ENCODE measurements at regions not wholly inside any gene's neighbourhood (a gene's known extent, or its start where the extent isn't known, plus 50 kb on each side); places are given as distances from the start of the nearest gene placed in this dataset.
A peak's percentile ranks its signal among the peaks of the same experiment; 100 is the strongest.

GRCh38 chr14:96682401-96682800 lies 114.8 kb upstream of the VRK1 start:
- TF ChIP-seq MAX (IDR thresholded peaks at IDR 0.05; ENCODE audit: low read depth, low read length) (no peak), CTCF (IDR thresholded peaks at IDR 0.05; ENCODE audit: low read depth, low read length) (no peak), POLR2A (IDR thresholded peaks at IDR 0.05; ENCODE audit: extremely low read depth, insufficient read length) (no peak), MYC (IDR thresholded peaks at IDR 0.05; ENCODE audit: low read depth, low read length) (no peak)
- no peak overlapping the region for H3K4me3 ChIP-seq (ENCODE audit: low read depth, low read length)
- DNase-seq (ENCODE audit: low read depth), result no peak

- DNase-seq (ENCODE audit: low read depth), result no peak
- TF ChIP-seq POLR2A (IDR thresholded peaks at IDR 0.05; ENCODE audit: extremely low read depth, insufficient read length) (no peak), MYC (IDR thresholded peaks at IDR 0.05; ENCODE audit: low read depth, low read length) (no peak), MAX (IDR thresholded peaks at IDR 0.05; ENCODE audit: low read depth, low read length) (no peak), CTCF (IDR thresholded peaks at IDR 0.05; ENCODE audit: low read depth, low read length) (no peak)
- H3K4me3 ChIP-seq (ENCODE audit: low read depth, low read length), result no peak overlapping the region
Measured at GRCh38 chr14:96683562-96684289, 113.5 kb upstream of the VRK1 start.

GRCh38 chr14:96686126-96686525 lies 111.1 kb upstream of the VRK1 start:
- no peak overlapping the region for H3K4me3 ChIP-seq (ENCODE audit: low read depth, low read length)
- no peak for DNase-seq (ENCODE audit: low read depth)
- TF ChIP-seq MAX (IDR thresholded peaks at IDR 0.05; ENCODE audit: low read depth, low read length) (no peak), MYC (IDR thresholded peaks at IDR 0.05; ENCODE audit: low read depth, low read length) (no peak), POLR2A (IDR thresholded peaks at IDR 0.05; ENCODE audit: extremely low read depth, insufficient read length) (no peak), CTCF (IDR thresholded peaks at IDR 0.05; ENCODE audit: low read depth, low read length) (no peak)

GRCh38 chr14:96688629-96689028 lies 108.6 kb upstream of the VRK1 start:
- peak; percentile 6 for DNase-seq (ENCODE audit: low read depth)
- H3K4me3 ChIP-seq (ENCODE audit: low read depth, low read length), result no peak overlapping the region

GRCh38 chr14:96690713-96691383 lies 106.3 kb upstream of the VRK1 start:
- H3K4me3 ChIP-seq (ENCODE audit: low read depth, low read length), result no peak overlapping the region
- TF ChIP-seq MYC (IDR thresholded peaks at IDR 0.05; ENCODE audit: low read depth, low read length) (no peak), MAX (IDR thresholded peaks at IDR 0.05; ENCODE audit: low read depth, low read length) (no peak), CTCF (IDR thresholded peaks at IDR 0.05; ENCODE audit: low read depth, low read length) (no peak)
- no peak for DNase-seq (ENCODE audit: low read depth)

More at GRCh38 chr14:96688629-96689028, 108.6 kb upstream of the VRK1 start:
- no peak for TF ChIP-seq MYC (IDR thresholded peaks at IDR 0.05; ENCODE audit: low read depth, low read length)
- TF ChIP-seq CTCF (IDR thresholded peaks at IDR 0.05; ENCODE audit: low read depth, low read length), result no peak
- TF ChIP-seq POLR2A (IDR thresholded peaks at IDR 0.05; ENCODE audit: extremely low read depth, insufficient read length), result no peak
- no peak for TF ChIP-seq MAX (IDR thresholded peaks at IDR 0.05; ENCODE audit: low read depth, low read length)
